ENCODE measurements at regions not wholly inside any gene's neighbourhood (a gene's known extent, or its start where the extent isn't known, plus 50 kb on each side); places are given as distances from the start of the nearest gene placed in this dataset.

GRCh38 chr1:192086644-192087043 lies 71.6 kb upstream of the RGS18 start:
- Histone ChIP-seq H3K4me3 (ENCODE audit: extremely low read depth, insufficient read depth, low read length, poor library complexity, severe bottlenecking) (no peak overlapping the region), H3K9me3 (ENCODE audit: control insufficient read depth, low read length) (no peaks in the 10 kb centered on the region), H3K27ac (ENCODE audit: low read depth, low read length, severe bottlenecking) (no peak overlapping the region), H3K4me1 (ENCODE audit: control insufficient read depth, insufficient read depth, low read length, poor library complexity, severe bottlenecking) (no peaks in the 10 kb centered on the region), H3K36me3 (ENCODE audit: control insufficient read depth, insufficient read depth, low read length) (no peaks in the 10 kb centered on the region)
- WGBS, 2 experiments (ENCODE audit: insufficient coverage in 2 of 2), result 100% methylated on average over 1 of the region's 1 CpG; no CpG with 5 or more reads in 1 of the 2 experiments

DNA sequence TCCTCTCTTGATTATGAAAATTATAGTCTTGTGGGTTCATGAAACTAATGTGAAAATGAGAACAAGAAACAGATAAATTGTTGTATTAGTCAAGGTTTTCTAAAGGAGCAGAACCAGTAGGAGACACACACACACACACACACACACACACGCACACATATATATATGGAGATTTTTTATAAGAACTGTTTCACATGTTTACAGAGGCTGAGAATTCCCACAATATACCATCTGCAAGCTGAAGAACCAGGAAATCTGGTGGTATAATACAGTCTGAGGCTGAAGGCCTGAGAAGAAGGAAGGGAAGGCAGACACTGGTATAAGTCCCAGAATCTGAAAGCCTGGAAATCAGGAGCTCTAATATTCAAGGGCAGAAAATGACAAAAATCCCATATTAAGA lies 70.9 kb upstream of the RGS18 start:
- no peaks in the 10 kb centered on the region for H3K4me1 ChIP-seq (ENCODE audit: control insufficient read depth, insufficient read depth, low read length, poor library complexity, severe bottlenecking)
- H3K4me3 ChIP-seq (ENCODE audit: extremely low read depth, insufficient read depth, low read length, poor library complexity, severe bottlenecking), result no peak overlapping the region
- no peak overlapping the region for H3K27ac ChIP-seq (ENCODE audit: low read depth, low read length, severe bottlenecking)
- H3K36me3 ChIP-seq (ENCODE audit: control insufficient read depth, insufficient read depth, low read length), result no peaks in the 10 kb centered on the region
- no peaks in the 10 kb centered on the region for H3K9me3 ChIP-seq (ENCODE audit: control insufficient read depth, low read length)
- WGBS, 2 experiments (ENCODE audit: insufficient coverage in 2 of 2), result no CpG with 5 or more reads among the region's 1 CpG

GRCh38 chr1:192088496-192088895 lies 69.8 kb upstream of the RGS18 start:
- Histone ChIP-seq H3K27ac (ENCODE audit: low read depth, low read length, severe bottlenecking) (no peak overlapping the region), H3K9me3 (ENCODE audit: control insufficient read depth, low read length) (no peaks in the 10 kb centered on the region), H3K36me3 (ENCODE audit: control insufficient read depth, insufficient read depth, low read length) (no peaks in the 10 kb centered on the region), H3K4me3 (ENCODE audit: extremely low read depth, insufficient read depth, low read length, poor library complexity, severe bottlenecking) (no peak overlapping the region), H3K4me1 (ENCODE audit: control insufficient read depth, insufficient read depth, low read length, poor library complexity, severe bottlenecking) (no peaks in the 10 kb centered on the region)
- WGBS, 2 experiments (ENCODE audit: insufficient coverage in 2 of 2), result 43% methylated on average over 1 of the region's 2 CpGs; no CpG with 5 or more reads in 1 of the 2 experiments

GRCh38 chr1:192098001-192098400 lies 60.3 kb upstream of the RGS18 start:
- H3K36me3 ChIP-seq (ENCODE audit: control insufficient read depth, insufficient read depth, low read length), result no peaks in the 10 kb centered on the region
- H3K27ac ChIP-seq (ENCODE audit: low read depth, low read length, severe bottlenecking), result no peak overlapping the region
- no peak overlapping the region for H3K4me3 ChIP-seq (ENCODE audit: extremely low read depth, insufficient read depth, low read length, poor library complexity, severe bottlenecking)
- no peaks in the 10 kb centered on the region for H3K4me1 ChIP-seq (ENCODE audit: control insufficient read depth, insufficient read depth, low read length, poor library complexity, severe bottlenecking)
- no peaks in the 10 kb centered on the region for H3K9me3 ChIP-seq (ENCODE audit: control insufficient read depth, low read length)
- 94 to 100% methylated on average over 1 to 3 of the region's 4 CpGs for WGBS, 2 experiments (ENCODE audit: insufficient coverage in 2 of 2)

GRCh38 chr1:192099328-192099727 lies 58.9 kb upstream of the RGS18 start:
- Histone ChIP-seq H3K9me3 (ENCODE audit: control insufficient read depth, low read length) (no peaks in the 10 kb centered on the region), H3K27ac (ENCODE audit: low read depth, low read length, severe bottlenecking) (no peak overlapping the region), H3K36me3 (ENCODE audit: control insufficient read depth, insufficient read depth, low read length) (no peaks in the 10 kb centered on the region), H3K4me1 (ENCODE audit: control insufficient read depth, insufficient read depth, low read length, poor library complexity, severe bottlenecking) (no peaks in the 10 kb centered on the region), H3K4me3 (ENCODE audit: extremely low read depth, insufficient read depth, low read length, poor library complexity, severe bottlenecking) (no peak overlapping the region)

GRCh38 chr1:192100686-192101468 lies 57.4 kb upstream of the RGS18 start:
- H3K27ac ChIP-seq (ENCODE audit: low read depth, low read length, severe bottlenecking), result no peak overlapping the region
- H3K4me1 ChIP-seq (ENCODE audit: control insufficient read depth, insufficient read depth, low read length, poor library complexity, severe bottlenecking), result peaks cover 7% of the 10 kb centered on the region
- H3K9me3 ChIP-seq (ENCODE audit: control insufficient read depth, low read length), result no peaks in the 10 kb centered on the region
- H3K36me3 ChIP-seq (ENCODE audit: control insufficient read depth, insufficient read depth, low read length), result no peaks in the 10 kb centered on the region
- 100% methylated on average over 3 of the region's 6 CpGs for WGBS, 2 experiments (ENCODE audit: insufficient coverage in 2 of 2)
- no peak overlapping the region for H3K4me3 ChIP-seq (ENCODE audit: extremely low read depth, insufficient read depth, low read length, poor library complexity, severe bottlenecking)

DNA sequence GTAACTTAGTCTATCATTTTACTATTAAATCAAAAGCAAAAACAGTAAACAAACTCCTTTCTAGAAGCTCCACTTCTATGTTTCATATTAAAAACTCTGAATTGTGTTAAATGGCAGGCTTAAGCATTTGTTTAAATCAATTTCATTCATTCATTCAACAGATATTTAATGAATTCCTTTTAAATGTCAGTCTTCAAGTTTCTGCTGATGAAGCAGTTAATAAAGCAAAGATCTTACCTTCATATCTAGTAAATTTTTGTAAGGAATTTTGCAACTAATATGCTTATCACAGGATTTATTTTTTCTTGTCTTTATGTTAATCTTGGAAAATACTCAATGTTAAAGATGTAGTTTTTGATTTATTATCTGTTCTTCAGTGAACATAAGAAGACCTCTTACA lies 54.1 kb upstream of the RGS18 start:
- H3K36me3 ChIP-seq (ENCODE audit: control insufficient read depth, insufficient read depth, low read length), result no peaks in the 10 kb centered on the region
- no peaks in the 10 kb centered on the region for H3K9me3 ChIP-seq (ENCODE audit: control insufficient read depth, low read length)
- H3K4me3 ChIP-seq (ENCODE audit: extremely low read depth, insufficient read depth, low read length, poor library complexity, severe bottlenecking), result no peak overlapping the region
- no peak overlapping the region for H3K27ac ChIP-seq (ENCODE audit: low read depth, low read length, severe bottlenecking)
- H3K4me1 ChIP-seq (ENCODE audit: control insufficient read depth, insufficient read depth, low read length, poor library complexity, severe bottlenecking), result peaks cover 7% of the 10 kb centered on the region

- Histone ChIP-seq H3K4me1 (ENCODE audit: control insufficient read depth, insufficient read depth, low read length, poor library complexity, severe bottlenecking) (peaks cover 7% of the 10 kb centered on the region), H3K4me3 (ENCODE audit: extremely low read depth, insufficient read depth, low read length, poor library complexity, severe bottlenecking) (no peak overlapping the region), H3K9me3 (ENCODE audit: control insufficient read depth, low read length) (no peaks in the 10 kb centered on the region), H3K36me3 (ENCODE audit: control insufficient read depth, insufficient read depth, low read length) (no peaks in the 10 kb centered on the region), H3K27ac (ENCODE audit: low read depth, low read length, severe bottlenecking) (no peak overlapping the region)
- 100% methylated on average over 1 of the region's 1 CpG for WGBS, 2 experiments (ENCODE audit: insufficient coverage in 2 of 2)
Observed at GRCh38 chr1:192104852-192105251, 53.4 kb upstream of the RGS18 start.

DNA sequence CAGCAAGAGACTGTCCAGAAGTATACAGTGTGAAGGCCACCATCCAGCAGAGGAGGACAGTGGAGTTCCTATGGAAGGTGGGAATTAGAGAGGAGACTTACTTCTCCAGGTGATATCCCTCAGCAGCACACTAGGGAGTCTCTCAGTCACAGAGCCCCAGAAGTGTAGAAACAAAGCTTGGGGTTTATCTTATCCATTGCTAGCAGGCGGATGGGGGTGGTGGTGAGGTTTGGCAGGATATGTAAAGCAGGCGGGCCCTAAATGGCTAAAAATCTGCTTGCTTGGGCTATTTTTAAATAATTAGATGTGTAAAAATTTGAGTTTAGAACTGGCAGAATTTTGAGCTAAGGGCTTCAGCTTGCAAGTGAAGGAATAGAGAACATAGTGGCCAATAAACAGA lies 50.1 kb upstream of the RGS18 start:
- 79 to 85% methylated on average over 2 of the region's 2 CpGs for WGBS, 2 experiments (ENCODE audit: insufficient coverage in 2 of 2)
- H3K27ac ChIP-seq (ENCODE audit: low read depth, low read length, severe bottlenecking), result no peak overlapping the region
- peaks cover 7% of the 10 kb centered on the region for H3K4me1 ChIP-seq (ENCODE audit: control insufficient read depth, insufficient read depth, low read length, poor library complexity, severe bottlenecking)
- no peaks in the 10 kb centered on the region for H3K36me3 ChIP-seq (ENCODE audit: control insufficient read depth, insufficient read depth, low read length)
- H3K4me3 ChIP-seq (ENCODE audit: extremely low read depth, insufficient read depth, low read length, poor library complexity, severe bottlenecking), result no peak overlapping the region
- H3K9me3 ChIP-seq (ENCODE audit: control insufficient read depth, low read length), result no peaks in the 10 kb centered on the region
